Aorta (tissue), 5 donors: ENCODE measurements at regions not wholly inside any gene's neighbourhood (a gene's known extent, or its start where the extent isn't known, plus 50 kb on each side); places are given as distances from the start of the nearest gene placed in this dataset.

Experiments used
- ATAC-seq: fragments of 200-7000 bp; cut with Tn5 transposase; one replicate; pipeline ENCODE4 v1.9.1; 2022; ENCODE audit warnings: moderate library complexity; ENCODE audit not compliant: low FRiP score
- DNase-seq, 2 donors: peaks; one replicate each; pipeline ENCODE4 v3.0.0-alpha.2; 2020
- H3K27ac ChIP-seq, 2 donors: one replicate each; pipeline ENCODE4 v1.5.1; 2013; ENCODE audit warnings: low read length in 2 of 2, mild to moderate bottlenecking in 2 of 2, moderate library complexity in 2 of 2, control low read depth in 1 of 2, inconsistent platforms in 1 of 2, low read depth in 1 of 2
- H3K27me3 ChIP-seq, 2 donors: one replicate each; pipeline ENCODE4 v1.6.1; 2013; ENCODE audit warnings: control low read depth in 1 of 2, low read length in 1 of 2, mild to moderate bottlenecking in 1 of 2, moderate library complexity in 1 of 2; ENCODE audit not compliant: insufficient read depth in 2 of 2, control insufficient read depth in 1 of 2
- H3K36me3 ChIP-seq, 2 donors: one replicate each; pipeline ENCODE4 v1.6.1; 2013; ENCODE audit warnings: control low read depth in 1 of 2, low read length in 1 of 2, mild to moderate bottlenecking in 1 of 2; ENCODE audit not compliant: insufficient read depth in 2 of 2, control insufficient read depth in 1 of 2
- H3K4me1 ChIP-seq, 2 donors: one replicate each; pipeline ENCODE4 v1.6.1; 2013; ENCODE audit warnings: low read length in 2 of 2, control low read depth in 1 of 2, mild to moderate bottlenecking in 1 of 2, moderate library complexity in 1 of 2; ENCODE audit not compliant: insufficient read depth in 2 of 2, control insufficient read depth in 1 of 2
- H3K4me3 ChIP-seq, 2 donors: one replicate each; pipeline ENCODE4 v1.5.1; 2013; ENCODE audit warnings: low read length in 2 of 2, control low read depth in 1 of 2, mild to moderate bottlenecking in 1 of 2
- H3K9me3 ChIP-seq: one replicate; pipeline ENCODE4 v1.6.1; 2013; ENCODE audit warnings: mild to moderate bottlenecking, low read length; ENCODE audit not compliant: control insufficient read depth
- WGBS, 2 donors: extraction: QIAGEN DNeasy Blood & Tissue Kit; methylation state at CpG; one replicate each; pipeline ENCODE4 v1.1.7; 2013; 5-methylcytosine and 5-hydroxymethylcytosine counted together
- intact Hi-C, 2 donors: fragments of 100-400 bp; cut with DNase I; formaldehyde crosslinking; loops; one replicate each; pipeline versions ENCODE4 v1.14.2 to v1.15.0; 2022
- donor health status: healthy with polysubstance abuse.
- donor health status: Bipolar disorder and iron deficiency.
- donor health status: DM: no; HTN: no; CAD: no.
- donor health status: DM: no; HTN: no; CAD: no.
- donor health status: DM: yes; HTN: yes; CAD: no.

DNA sequence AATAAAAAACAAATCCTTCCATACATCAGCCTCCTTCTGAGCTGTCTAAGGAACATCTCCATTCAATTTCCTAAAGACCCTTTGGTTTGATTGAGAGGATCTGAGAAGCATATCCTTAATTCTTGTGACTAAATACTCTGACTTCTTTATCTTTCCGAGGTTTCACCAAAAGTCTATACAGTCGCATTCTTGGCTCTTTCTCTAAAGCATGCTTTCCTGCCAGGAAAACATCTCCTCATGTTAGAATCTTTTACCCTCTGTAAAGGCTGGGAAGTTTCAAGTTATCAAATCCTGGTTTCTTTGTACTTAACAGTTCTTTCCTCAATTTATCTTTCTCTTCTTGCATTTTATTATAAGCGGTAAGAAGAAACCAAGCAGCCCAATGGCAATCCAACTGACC is 630.4 kb downstream of the PTPRC start:
- intact Hi-C loops: no loop called here
- no peaks in the 10 kb centered on the region for H3K36me3 ChIP-seq
- peaks cover 2% of the 10 kb centered on the region for H3K9me3 ChIP-seq
- no peaks in the 10 kb centered on the region for H3K27me3 ChIP-seq
- ATAC-seq (no peak), DNase-seq (no peak)
- 80 to 91% methylated on average over 3 of the region's 3 CpGs for WGBS, 2 donors
- no peak overlapping the region for H3K27ac ChIP-seq
- H3K4me1 ChIP-seq: no peaks in the 10 kb centered on the region
- no peak overlapping the region for H3K4me3 ChIP-seq

- intact Hi-C loops: no loop called here
- H3K27me3 ChIP-seq: no peaks in the 10 kb centered on the region
- H3K4me1 ChIP-seq: no peaks in the 10 kb centered on the region
- 6 to 7% methylated on average over 3 of the region's 3 CpGs for WGBS, 2 donors
- H3K4me3 ChIP-seq: no peak overlapping the region
- peak; percentile 28 for ATAC-seq
- no peak overlapping the region for H3K27ac ChIP-seq
- H3K9me3 ChIP-seq: peaks cover 2% of the 10 kb centered on the region
- no peak for DNase-seq
- no peaks in the 10 kb centered on the region for H3K36me3 ChIP-seq
These were observed 633.3 kb downstream of the PTPRC start for GRCh38 chr1:199272139-199272544.

GRCh38 chr1:199272628-199273086 is 633.8 kb downstream of the PTPRC start:
- Histone ChIP-seq H3K9me3 (no peaks in the 10 kb centered on the region), H3K27ac (no peak overlapping the region), H3K4me3 (no peak overlapping the region), H3K36me3 (no peaks in the 10 kb centered on the region), H3K27me3 (no peaks in the 10 kb centered on the region), H3K4me1 (no peaks in the 10 kb centered on the region)
- 0 to 3% methylated on average over 3 of the region's 3 CpGs for WGBS, 2 donors
- DNase-seq (peak; percentile 55 to 56), ATAC-seq (no peak)
- intact Hi-C loops: no loop called here

GRCh38 chr1:199273837-199274379 is 635.1 kb downstream of the PTPRC start:
- Histone ChIP-seq H3K27ac (no peak overlapping the region), H3K9me3 (no peaks in the 10 kb centered on the region), H3K27me3 (no peaks in the 10 kb centered on the region), H3K4me3 (no peak overlapping the region), H3K4me1 (no peaks in the 10 kb centered on the region), H3K36me3 (no peaks in the 10 kb centered on the region)
- intact Hi-C loops: no loop called here
- no peak for DNase-seq
- 60 to 69% methylated on average over 2 of the region's 2 CpGs for WGBS, 2 donors
- ATAC-seq: no peak

- ATAC-seq: no peak
- no peak overlapping the region for H3K4me3 ChIP-seq
- intact Hi-C loops: no loop called here
These were observed 640.2 kb downstream of the PTPRC start for GRCh38 chr1:199279067-199279466.

GRCh38 chr1:199279872-199280645 is 641.2 kb downstream of the PTPRC start:
- Histone ChIP-seq H3K36me3 (no peaks in the 10 kb centered on the region), H3K27ac (no peak overlapping the region), H3K9me3 (no peaks in the 10 kb centered on the region), H3K4me1 (no peaks in the 10 kb centered on the region), H3K27me3 (no peaks in the 10 kb centered on the region), H3K4me3 (no peak overlapping the region)
- intact Hi-C loops: no loop called here
- DNase-seq (no peak), ATAC-seq (no peak)
- 63 to 75% methylated on average over 3 of the region's 3 CpGs for WGBS, 2 donors

More at GRCh38 chr1:199279067-199279466, 640.2 kb downstream of the PTPRC start:
- H3K27me3 ChIP-seq: no peaks in the 10 kb centered on the region
- no peak overlapping the region for H3K27ac ChIP-seq
- no peaks in the 10 kb centered on the region for H3K9me3 ChIP-seq
- H3K4me1 ChIP-seq: no peaks in the 10 kb centered on the region
- no peaks in the 10 kb centered on the region for H3K36me3 ChIP-seq
- no peak for DNase-seq

GRCh38 chr1:199282751-199283305 is 644.0 kb downstream of the PTPRC start:
- Histone ChIP-seq H3K4me1 (no peaks in the 10 kb centered on the region), H3K36me3 (no peaks in the 10 kb centered on the region), H3K9me3 (no peaks in the 10 kb centered on the region), H3K27ac (no peak overlapping the region), H3K27me3 (no peaks in the 10 kb centered on the region), H3K4me3 (no peak overlapping the region)
- DNase-seq: no peak
- intact Hi-C loops: no loop called here
- WGBS, 2 donors: 85 to 86% methylated on average over 3 of the region's 3 CpGs
- ATAC-seq: no peak

GRCh38 chr1:199283794-199284193 is 645.0 kb downstream of the PTPRC start:
- ATAC-seq (no peak), DNase-seq (no peak)
- Histone ChIP-seq H3K9me3 (no peaks in the 10 kb centered on the region), H3K27me3 (no peaks in the 10 kb centered on the region), H3K4me1 (no peaks in the 10 kb centered on the region), H3K27ac (no peak overlapping the region), H3K36me3 (no peaks in the 10 kb centered on the region), H3K4me3 (no peak overlapping the region)
- intact Hi-C loops: no loop called here
- WGBS, 2 donors: 3 to 6% methylated on average over 2 of the region's 2 CpGs

DNA sequence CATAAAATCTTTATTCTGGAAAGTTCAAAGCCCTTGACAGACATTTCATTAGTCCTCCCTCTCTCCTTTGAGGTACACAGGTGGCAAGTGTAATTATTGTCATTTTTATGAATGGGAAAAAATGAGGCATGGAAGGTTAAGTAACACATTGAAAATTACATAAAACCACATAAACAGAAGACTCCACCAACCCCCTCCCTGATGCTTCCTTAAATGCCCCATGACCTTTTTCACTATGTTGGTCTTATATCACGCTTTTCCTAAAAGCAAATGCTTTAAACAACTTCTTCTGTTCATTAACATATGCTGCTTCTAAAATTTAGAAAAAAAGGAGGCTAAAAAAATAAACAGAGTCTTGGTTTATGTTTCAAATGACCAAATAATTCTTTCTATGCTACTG is 648.4 kb downstream of the PTPRC start:
- no peaks in the 10 kb centered on the region for H3K36me3 ChIP-seq
- H3K9me3 ChIP-seq: no peaks in the 10 kb centered on the region
- intact Hi-C loops: no loop called here
- H3K4me3 ChIP-seq: no peak overlapping the region
- H3K4me1 ChIP-seq: no peaks in the 10 kb centered on the region
- no peak for ATAC-seq
- WGBS, 2 donors: 88 to 93% methylated on average over 1 of the region's 1 CpG
- H3K27me3 ChIP-seq: peaks cover 0 to 2% of the 10 kb centered on the region in 2 donors
- no peak overlapping the region for H3K27ac ChIP-seq
- DNase-seq: no peak
